ENCODE measurements at regions not wholly inside any gene's neighbourhood (a gene's known extent, or its start where the extent isn't known, plus 50 kb on each side); places are given as distances from the start of the nearest gene placed in this dataset.

- H3K9me3 ChIP-seq = no peaks in the 10 kb centered on the region
- no peak overlapping the region for H3K4me3 ChIP-seq
- no CpG with 5 or more reads among the region's 5 CpGs for WGBS (ENCODE audit: insufficient coverage, low coverage, low lambda C conversion rate, missing lambda C conversion rate)
- intact Hi-C loops (cut with DNase I) = no loop called here
- H3K4me1 ChIP-seq = no peaks in the 10 kb centered on the region
- H3K36me3 ChIP-seq = no peaks in the 10 kb centered on the region
- H3K27ac ChIP-seq = no peak overlapping the region
- no peaks in the 10 kb centered on the region for H3K27me3 ChIP-seq
- ATAC-seq (no peak), DNase-seq (no peak)
- TF ChIP-seq POLR2A (IDR thresholded peaks at IDR 0.05) = no peak
- TF ChIP-seq CTCF (IDR thresholded peaks at IDR 0.05) = no peak
Measured at GRCh38 chr3:23644099-23644498, 161.7 kb upstream of the UBE2E1 start.

- no peaks in the 10 kb centered on the region for H3K9me3 ChIP-seq
- H3K4me3 ChIP-seq = no peak overlapping the region
- intact Hi-C loops (cut with DNase I) = no loop called here
- no peaks in the 10 kb centered on the region for H3K27me3 ChIP-seq
- no peaks in the 10 kb centered on the region for H3K36me3 ChIP-seq
- DNase-seq = no peak
- TF ChIP-seq CTCF (IDR thresholded peaks at IDR 0.05) (no peak), POLR2A (IDR thresholded peaks at IDR 0.05) (no peak)
- no peaks in the 10 kb centered on the region for H3K4me1 ChIP-seq
- H3K27ac ChIP-seq = no peak overlapping the region
- 92% methylated on average over 3 of the region's 3 CpGs for WGBS (ENCODE audit: insufficient coverage, low coverage, low lambda C conversion rate, missing lambda C conversion rate)
- ATAC-seq = no peak
Measured at GRCh38 chr3:23644676-23645075, 161.1 kb upstream of the UBE2E1 start.

- 54% methylated on average over 7 of the region's 9 CpGs for WGBS (ENCODE audit: insufficient coverage, low coverage, low lambda C conversion rate, missing lambda C conversion rate)
- no peak for TF ChIP-seq POLR2A (IDR thresholded peaks at IDR 0.05)
- TF ChIP-seq CTCF (IDR thresholded peaks at IDR 0.05) = no peak
- no peaks in the 10 kb centered on the region for H3K9me3 ChIP-seq
- intact Hi-C loops (cut with DNase I) = no loop called here
- no peak overlapping the region for H3K27ac ChIP-seq
- ATAC-seq (no peak), DNase-seq (no peak)
- no peak overlapping the region for H3K4me3 ChIP-seq
- no peaks in the 10 kb centered on the region for H3K27me3 ChIP-seq
- no peaks in the 10 kb centered on the region for H3K4me1 ChIP-seq
- no peaks in the 10 kb centered on the region for H3K36me3 ChIP-seq
Measured at GRCh38 chr3:23645533-23646183, 160.1 kb upstream of the UBE2E1 start.

GRCh38 chr3:23646184-23646920 is 159.4 kb upstream of the UBE2E1 start:
- Histone ChIP-seq H3K36me3 (no peaks in the 10 kb centered on the region), H3K9me3 (no peaks in the 10 kb centered on the region), H3K4me1 (no peaks in the 10 kb centered on the region), H3K27ac (no peak overlapping the region), H3K4me3 (no peak overlapping the region), H3K27me3 (no peaks in the 10 kb centered on the region)
- 47% methylated on average over 7 of the region's 8 CpGs for WGBS (ENCODE audit: insufficient coverage, low coverage, low lambda C conversion rate, missing lambda C conversion rate)
- no peak for ATAC-seq
- no peak for TF ChIP-seq POLR2A (IDR thresholded peaks at IDR 0.05)
- no peak for TF ChIP-seq CTCF (IDR thresholded peaks at IDR 0.05)
- intact Hi-C loops (cut with DNase I) = no loop called here
- no peak for DNase-seq

All from right lobe of liver (tissue), 6 donors.